CD4-positive, CD25-positive, alpha-beta regulatory T cell (primary cell): ENCODE measurements at regions not wholly inside any gene's neighbourhood (a gene's known extent, or its start where the extent isn't known, plus 50 kb on each side); places are given as distances from the start of the nearest gene placed in this dataset.

Source experiments
- ATAC-seq, 2 donors: fragments of 150-1000 bp; cut with Tn5 transposase; one replicate each; pipeline ENCODE4 v1.10.0; 2021; ENCODE audit warnings: low read depth in 2 of 2, moderate number of reproducible peaks in 2 of 2, moderate library complexity in 1 of 2
- DNase-seq, 3 donors: peaks; one replicate each; pipeline versions ENCODE4 v3.0.0 to v3.0.0-alpha.2; 2012 to 2022; ENCODE audit warnings: mixed read lengths in 1 of 3
- H3K27ac ChIP-seq: one replicate; pipeline ENCODE4 v1.7.0; 2013; ENCODE audit warnings: mild to moderate bottlenecking, low read length; ENCODE audit not compliant: insufficient read depth, poor library complexity, severe bottlenecking
- H3K27me3 ChIP-seq: one replicate; pipeline ENCODE4 v1.7.0; 2013; ENCODE audit warnings: low read length; ENCODE audit not compliant: control insufficient read depth, insufficient read depth
- H3K36me3 ChIP-seq: one replicate; pipeline ENCODE4 v1.7.0; 2013; ENCODE audit warnings: mild to moderate bottlenecking, low read length, moderate library complexity; ENCODE audit not compliant: control insufficient read depth, insufficient read depth
- H3K4me1 ChIP-seq: 2 replicates; pipeline ENCODE4 v1.7.0; 2013; ENCODE audit warnings: mild to moderate bottlenecking, low read length; ENCODE audit not compliant: insufficient read depth, control insufficient read depth, poor library complexity, severe bottlenecking
- H3K4me3 ChIP-seq: one replicate; pipeline ENCODE4 v1.7.0; 2013; ENCODE audit warnings: low read depth, mild to moderate bottlenecking, low read length, moderate library complexity
- H3K9me3 ChIP-seq, 2 experiments: 1 replicate in 1 of 2; 2 replicates in 1 of 2; pipeline ENCODE4 v1.7.0; 2013; ENCODE audit warnings: low read length in 2 of 2, mild to moderate bottlenecking in 1 of 2, moderate library complexity in 1 of 2; ENCODE audit not compliant: control insufficient read depth in 2 of 2
- H3K27ac Mint-ChIP-seq, 3 donors: one replicate each; pipeline ENCODE4 v1.8.0; 2020 to 2022; ENCODE audit warnings: mild to moderate bottlenecking in 3 of 3, mixed read lengths in 3 of 3, moderate library complexity in 2 of 3
- H3K27me3 Mint-ChIP-seq: one replicate; pipeline ENCODE4 v1.8.0; 2022; ENCODE audit warnings: mild to moderate bottlenecking, mixed read lengths
- H3K36me3 Mint-ChIP-seq: one replicate; pipeline ENCODE4 v1.8.0; 2020; ENCODE audit warnings: mixed read lengths
- H3K4me1 Mint-ChIP-seq, 4 donors: one replicate each; pipeline ENCODE4 v1.8.0; 2020 to 2022; ENCODE audit warnings: mixed read lengths in 4 of 4, mild to moderate bottlenecking in 1 of 4
- H3K4me3 Mint-ChIP-seq, 4 donors: one replicate each; pipeline ENCODE4 v1.8.0; 2020 to 2022; ENCODE audit warnings: mild to moderate bottlenecking in 4 of 4, mixed read lengths in 4 of 4, moderate library complexity in 3 of 4
- H3K9me3 Mint-ChIP-seq, 7 donors: one replicate each; pipeline ENCODE4 v1.8.0; 2020 to 2022; ENCODE audit warnings: mixed read lengths in 7 of 7, mild to moderate bottlenecking in 3 of 7, moderate library complexity in 2 of 7

GRCh38 chr3:83873550-83873949 is 1085.2 kb upstream of the CADM2 start:
- Mint-ChIP-seq H3K4me3 (no peak overlapping the region), H3K36me3 (no peaks in the 10 kb centered on the region), H3K4me1 (no peaks in the 10 kb centered on the region), H3K9me3 (peaks cover 0 to 16% (median 10%) of the 10 kb centered on the region in 7 donors), H3K27me3 (no peaks in the 10 kb centered on the region), H3K27ac (no peak overlapping the region)
- H3K36me3 ChIP-seq: no peaks in the 10 kb centered on the region
- H3K27ac ChIP-seq: no peak overlapping the region
- no peaks in the 10 kb centered on the region for H3K9me3 ChIP-seq
- DNase-seq (no peak), ATAC-seq (no peak)
- no peaks in the 10 kb centered on the region for H3K4me1 ChIP-seq
- no peaks in the 10 kb centered on the region for H3K27me3 ChIP-seq
- no peak overlapping the region for H3K4me3 ChIP-seq

- Mint-ChIP-seq H3K4me3 (no peak overlapping the region), H3K4me1 (no peaks in the 10 kb centered on the region), H3K36me3 (no peaks in the 10 kb centered on the region), H3K27ac (no peak overlapping the region), H3K9me3 (peaks cover 1 to 24% (median 5%) of the 10 kb centered on the region in 7 donors), H3K27me3 (no peaks in the 10 kb centered on the region)
- no peak overlapping the region for H3K27ac ChIP-seq
- H3K9me3 ChIP-seq: no peaks in the 10 kb centered on the region
- no peaks in the 10 kb centered on the region for H3K36me3 ChIP-seq
- H3K4me3 ChIP-seq: no peak overlapping the region
- no peaks in the 10 kb centered on the region for H3K27me3 ChIP-seq
- DNase-seq (no peak), ATAC-seq (no peak)
- no peaks in the 10 kb centered on the region for H3K4me1 ChIP-seq
These were observed 1080.9 kb upstream of the CADM2 start for GRCh38 chr3:83877910-83878309.

GRCh38 chr3:83882701-83883100 is 1076.1 kb upstream of the CADM2 start:
- no peaks in the 10 kb centered on the region for H3K9me3 ChIP-seq
- no peak for DNase-seq

GRCh38 chr3:83890039-83890762 is 1068.6 kb upstream of the CADM2 start:
- H3K9me3 Mint-ChIP-seq: peaks cover 1 to 17% (median 6%) of the 10 kb centered on the region in 7 donors
- Histone ChIP-seq H3K4me1 (no peaks in the 10 kb centered on the region), H3K36me3 (no peaks in the 10 kb centered on the region), H3K27me3 (no peaks in the 10 kb centered on the region), H3K27ac (no peak overlapping the region), H3K9me3 (no peaks in the 10 kb centered on the region), H3K4me3 (no peak overlapping the region)
- no peak overlapping the region for H3K27ac Mint-ChIP-seq
- ATAC-seq (no peak), DNase-seq (no peak)
- no peak overlapping the region for H3K4me3 Mint-ChIP-seq
- no peaks in the 10 kb centered on the region for H3K27me3 Mint-ChIP-seq
- H3K36me3 Mint-ChIP-seq: no peaks in the 10 kb centered on the region
- no peaks in the 10 kb centered on the region for H3K4me1 Mint-ChIP-seq

More at GRCh38 chr3:83882701-83883100, 1076.1 kb upstream of the CADM2 start:
- H3K27ac ChIP-seq: no peak overlapping the region
- Mint-ChIP-seq H3K27ac (no peak overlapping the region), H3K4me3 (no peak overlapping the region), H3K4me1 (no peaks in the 10 kb centered on the region), H3K9me3 (peaks cover 1 to 21% (median 9%) of the 10 kb centered on the region in 7 donors), H3K27me3 (no peaks in the 10 kb centered on the region), H3K36me3 (no peaks in the 10 kb centered on the region)
- no peak overlapping the region for H3K4me3 ChIP-seq
- no peaks in the 10 kb centered on the region for H3K27me3 ChIP-seq
- no peaks in the 10 kb centered on the region for H3K4me1 ChIP-seq
- no peak for ATAC-seq
- no peaks in the 10 kb centered on the region for H3K36me3 ChIP-seq

- H3K36me3 Mint-ChIP-seq: no peaks in the 10 kb centered on the region
- ATAC-seq (no peak), DNase-seq (no peak)
- H3K4me1 ChIP-seq: no peaks in the 10 kb centered on the region
- no peaks in the 10 kb centered on the region for H3K27me3 ChIP-seq
- H3K27ac ChIP-seq: no peak overlapping the region
- no peak overlapping the region for H3K4me3 Mint-ChIP-seq
- no peaks in the 10 kb centered on the region for H3K4me1 Mint-ChIP-seq
- H3K9me3 ChIP-seq: no peaks in the 10 kb centered on the region
- H3K27me3 Mint-ChIP-seq: no peaks in the 10 kb centered on the region
- no peak overlapping the region for H3K27ac Mint-ChIP-seq
- H3K9me3 Mint-ChIP-seq: peaks cover 1 to 17% (median 4%) of the 10 kb centered on the region in 7 donors
- H3K4me3 ChIP-seq: no peak overlapping the region
- no peaks in the 10 kb centered on the region for H3K36me3 ChIP-seq
These were observed 1068.0 kb upstream of the CADM2 start for GRCh38 chr3:83890763-83891135.

GRCh38 chr3:83894223-83894622 is 1064.6 kb upstream of the CADM2 start:
- Mint-ChIP-seq H3K27ac (no peak overlapping the region), H3K4me1 (no peaks in the 10 kb centered on the region), H3K36me3 (no peaks in the 10 kb centered on the region), H3K4me3 (no peak overlapping the region), H3K27me3 (no peaks in the 10 kb centered on the region), H3K9me3 (peaks cover 0 to 17% (median 7%) of the 10 kb centered on the region in 7 donors)
- Histone ChIP-seq H3K27ac (no peak overlapping the region), H3K9me3 (no peaks in the 10 kb centered on the region), H3K4me1 (no peaks in the 10 kb centered on the region), H3K27me3 (no peaks in the 10 kb centered on the region), H3K4me3 (no peak overlapping the region), H3K36me3 (no peaks in the 10 kb centered on the region)
- DNase-seq (no peak), ATAC-seq (no peak)

GRCh38 chr3:83895892-83896291 is 1062.9 kb upstream of the CADM2 start:
- Histone ChIP-seq H3K9me3 (no peaks in the 10 kb centered on the region), H3K27ac (no peak overlapping the region), H3K4me1 (no peaks in the 10 kb centered on the region), H3K4me3 (no peak overlapping the region), H3K36me3 (no peaks in the 10 kb centered on the region), H3K27me3 (no peaks in the 10 kb centered on the region)
- ATAC-seq (no peak), DNase-seq (no peak)
- no peaks in the 10 kb centered on the region for H3K4me1 Mint-ChIP-seq
- H3K4me3 Mint-ChIP-seq: no peak overlapping the region
- H3K36me3 Mint-ChIP-seq: no peaks in the 10 kb centered on the region
- H3K27me3 Mint-ChIP-seq: no peaks in the 10 kb centered on the region
- H3K27ac Mint-ChIP-seq: no peak overlapping the region
- peaks cover 6 to 15% (median 8%) of the 10 kb centered on the region in 7 donors for H3K9me3 Mint-ChIP-seq

GRCh38 chr3:83902787-83903533 is 1055.8 kb upstream of the CADM2 start:
- no peaks in the 10 kb centered on the region for H3K36me3 Mint-ChIP-seq

More at GRCh38 chr3:83902787-83903533, 1055.8 kb upstream of the CADM2 start:
- Histone ChIP-seq H3K9me3 (no peaks in the 10 kb centered on the region), H3K4me1 (no peaks in the 10 kb centered on the region), H3K36me3 (no peaks in the 10 kb centered on the region), H3K27me3 (no peaks in the 10 kb centered on the region), H3K4me3 (no peak overlapping the region), H3K27ac (no peak overlapping the region)
- H3K4me3 Mint-ChIP-seq: no peak overlapping the region
- H3K27ac Mint-ChIP-seq: no peak overlapping the region
- ATAC-seq (no peak), DNase-seq (no peak)
- no peaks in the 10 kb centered on the region for H3K27me3 Mint-ChIP-seq
- H3K9me3 Mint-ChIP-seq: peaks cover 1 to 23% (median 8%) of the 10 kb centered on the region in 7 donors
- no peaks in the 10 kb centered on the region for H3K4me1 Mint-ChIP-seq
